DOHH2 (cell line): ENCODE measurements at regions not wholly inside any gene's neighbourhood (a gene's known extent, or its start where the extent isn't known, plus 50 kb on each side); places are given as distances from the start of the nearest gene placed in this dataset.

Source experiments
- H3F3A ChIP-seq: fragments of 200-600 bp; sonication (generic), shearing (Covaris generic); 2 replicates; pipeline ENCODE4 v1.6.0; 2016; ENCODE audit warnings: antibody characterized with exemption, mild to moderate bottlenecking; ENCODE audit not compliant: control insufficient read depth, insufficient read depth
- H3K27ac ChIP-seq: fragments of 200-600 bp; sonication (generic); 2 replicates; pipeline ENCODE4 v1.5.1; 2014; ENCODE audit warnings: low read depth, mild to moderate bottlenecking, low read length, moderate library complexity
- H3K27me3 ChIP-seq: fragments of 200-600 bp; sonication (generic); 2 replicates; pipeline ENCODE4 v1.6.1; 2014; ENCODE audit warnings: mild to moderate bottlenecking, low read length, mixed read lengths; ENCODE audit not compliant: control insufficient read depth
- H3K36me3 ChIP-seq: fragments of 200-600 bp; sonication (generic); 2 replicates; pipeline ENCODE4 v1.6.1; 2014; ENCODE audit warnings: mild to moderate bottlenecking, low read length, moderate library complexity, mixed read lengths; ENCODE audit not compliant: control insufficient read depth
- H3K4me1 ChIP-seq: fragments of 200-600 bp; sonication (generic); 2 replicates; pipeline ENCODE4 v1.6.1; 2014; ENCODE audit warnings: mild to moderate bottlenecking, low read length, mixed read lengths; ENCODE audit not compliant: control insufficient read depth
- H3K4me2 ChIP-seq: fragments of 200-600 bp; sonication (generic); 2 replicates; pipeline ENCODE4 v1.6.0; 2014; ENCODE audit warnings: mild to moderate bottlenecking, low read length, moderate library complexity
- H3K4me3 ChIP-seq: fragments of 200-600 bp; sonication (generic); 2 replicates; pipeline ENCODE4 v1.5.1; 2014; ENCODE audit warnings: mild to moderate bottlenecking, low read length, mixed read lengths
- H3K79me2 ChIP-seq: fragments of 200-600 bp; sonication (generic); 2 replicates; pipeline ENCODE4 v1.6.1; 2014; ENCODE audit warnings: mild to moderate bottlenecking, low read length, mixed read lengths; ENCODE audit not compliant: control insufficient read depth
- H3K9me2 ChIP-seq: fragments of 200-600 bp; sonication (generic); replicated peaks from 2 replicates; pipeline ENCODE4 v1.6.1; 2014; ENCODE audit warnings: mild to moderate bottlenecking, low read length, mixed read lengths; ENCODE audit not compliant: control insufficient read depth
- H3K9me3 ChIP-seq: fragments of 200-600 bp; sonication (generic); 2 replicates; pipeline ENCODE4 v1.6.1; 2014; ENCODE audit warnings: antibody characterized with exemption, low read length, mixed read lengths; ENCODE audit not compliant: control insufficient read depth, insufficient read depth
- H4K20me1 ChIP-seq: fragments of 200-600 bp; sonication (generic); 2 replicates; pipeline ENCODE4 v1.6.0; 2014; ENCODE audit warnings: low read depth, mild to moderate bottlenecking, antibody characterized with exemption, low read length, moderate library complexity; ENCODE audit not compliant: control insufficient read depth, insufficient read depth
- CTCF ChIP-seq: fragments of 200-600 bp; sonication (generic); IDR thresholded peaks from one replicate; pipeline ENCODE4 v1.5.1; 2014; ENCODE audit warnings: antibody characterized with exemption, mild to moderate bottlenecking, low read depth, low read length; ENCODE audit not compliant: poor library complexity, severe bottlenecking
- EZH2phosphoT487 ChIP-seq: fragments of 200-600 bp; sonication (generic); IDR thresholded peaks from 2 replicates; pipeline ENCODE4 v1.6.1; 2017; ENCODE audit warnings: borderline replicate concordance, mild to moderate bottlenecking, antibody characterized with exemption, low read length, moderate library complexity, mixed read lengths

GRCh38 chr12:107622001-107622400 lies 63.6 kb upstream of the PWP1 start:
- Histone ChIP-seq H3K4me1 (no peaks in the 10 kb centered on the region), H3K36me3 (no peaks in the 10 kb centered on the region), H4K20me1 (no peaks in the 10 kb centered on the region), H3K4me3 (no peak overlapping the region), H3K9me3 (no peaks in the 10 kb centered on the region), H3F3A (no peaks in the 10 kb centered on the region), H3K27ac (no peak overlapping the region), H3K4me2 (no peak overlapping the region), H3K9me2 (no peaks in the 10 kb centered on the region), H3K79me2 (no peaks in the 10 kb centered on the region), H3K27me3 (no peaks in the 10 kb centered on the region)
- TF ChIP-seq CTCF, result peak; percentile 59
- TF ChIP-seq EZH2phosphoT487, result no peak

DNA sequence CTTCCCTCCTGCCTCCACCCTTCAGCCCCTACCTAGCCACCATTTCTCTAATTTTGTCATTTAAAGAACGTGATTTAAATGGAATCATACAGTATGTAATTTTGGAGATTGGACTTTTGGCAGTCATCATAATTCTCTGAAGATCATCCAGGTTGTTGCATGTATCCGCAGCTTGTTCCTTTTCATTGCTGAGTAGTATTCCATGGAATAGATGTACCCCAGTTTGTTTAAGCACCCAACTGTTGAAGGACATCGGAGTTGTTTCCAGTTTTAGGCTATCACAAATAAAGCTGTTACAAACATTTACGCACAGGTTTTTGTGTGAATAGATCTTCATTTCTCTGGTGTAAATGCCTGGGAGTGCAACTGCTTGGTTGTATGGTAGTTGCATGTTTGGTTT lies 61.1 kb upstream of the PWP1 start:
- Histone ChIP-seq H3K4me3 (no peak overlapping the region), H3K4me2 (no peak overlapping the region), H3K27me3 (no peaks in the 10 kb centered on the region), H4K20me1 (no peaks in the 10 kb centered on the region), H3F3A (no peaks in the 10 kb centered on the region), H3K4me1 (no peaks in the 10 kb centered on the region), H3K27ac (no peak overlapping the region), H3K79me2 (no peaks in the 10 kb centered on the region), H3K9me2 (no peaks in the 10 kb centered on the region), H3K9me3 (no peaks in the 10 kb centered on the region), H3K36me3 (no peaks in the 10 kb centered on the region)
- no peak for TF ChIP-seq EZH2phosphoT487
- TF ChIP-seq CTCF, result no peak

- TF ChIP-seq CTCF (no peak), EZH2phosphoT487 (no peak)
- Histone ChIP-seq H3K27ac (no peak overlapping the region), H3K4me1 (no peaks in the 10 kb centered on the region), H3K79me2 (no peaks in the 10 kb centered on the region), H3K9me2 (no peaks in the 10 kb centered on the region), H3K27me3 (peaks cover 3% of the 10 kb centered on the region; the same call in 1 of the 2 replicates), H3K4me3 (no peak overlapping the region), H3K4me2 (no peak overlapping the region), H3F3A (no peaks in the 10 kb centered on the region), H3K9me3 (no peaks in the 10 kb centered on the region), H4K20me1 (no peaks in the 10 kb centered on the region), H3K36me3 (no peaks in the 10 kb centered on the region)
Measured at GRCh38 chr12:107631715-107632114, 53.9 kb upstream of the PWP1 start.

GRCh38 chr12:107632246-107632645 lies 53.4 kb upstream of the PWP1 start:
- Histone ChIP-seq H3K4me2 (no peak overlapping the region), H3K27ac (no peak overlapping the region), H4K20me1 (no peaks in the 10 kb centered on the region), H3K9me2 (no peaks in the 10 kb centered on the region), H3K4me1 (no peaks in the 10 kb centered on the region), H3K36me3 (no peaks in the 10 kb centered on the region), H3K79me2 (no peaks in the 10 kb centered on the region), H3K4me3 (no peak overlapping the region), H3K9me3 (no peaks in the 10 kb centered on the region), H3F3A (no peaks in the 10 kb centered on the region), H3K27me3 (peaks cover 3% of the 10 kb centered on the region; the same call in 1 of the 2 replicates)
- TF ChIP-seq EZH2phosphoT487, result no peak
- TF ChIP-seq CTCF, result no peak
